ENCODE measurements at regions not wholly inside any gene's neighbourhood (a gene's known extent, or its start where the extent isn't known, plus 50 kb on each side); places are given as distances from the start of the nearest gene placed in this dataset.

DNA sequence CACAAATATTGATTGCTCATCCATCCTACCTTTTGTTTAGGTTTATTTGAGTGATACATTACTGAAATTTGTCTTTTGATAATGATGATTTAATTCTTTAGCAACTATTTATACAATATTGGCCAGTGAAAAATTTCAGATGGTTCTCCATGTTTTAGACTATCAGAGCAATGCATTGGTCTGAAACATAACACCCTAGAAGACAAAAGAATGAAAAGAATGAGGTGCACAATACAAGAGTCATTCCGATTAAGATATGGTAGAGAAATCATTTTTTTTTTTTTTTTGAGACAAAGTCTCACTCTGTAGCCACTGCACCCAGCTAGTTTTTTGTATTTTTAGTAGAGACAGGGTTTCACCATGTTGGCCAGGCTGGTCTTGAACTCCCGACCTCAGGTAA lies 197.4 kb upstream of the FAM98A start:
- H3K27ac ChIP-seq = no peak overlapping the region
- H2AFZ ChIP-seq = no peak overlapping the region
- H3K4me3 ChIP-seq = no peak overlapping the region
- peaks cover 10% of the 10 kb centered on the region; the same call in 1 of the 2 replicates for H3K27me3 ChIP-seq (ENCODE audit: insufficient read depth, low read depth)
- no peaks in the 10 kb centered on the region for H3K4me1 ChIP-seq (replicated peaks; ENCODE audit: insufficient read depth)
- no peak for DNase-seq
- no peak overlapping the region for H3K4me2 ChIP-seq
- POLR2A ChIA-PET (ENCODE audit: unreplicated experiment) = no interaction called here
- no peaks in the 10 kb centered on the region for H3K9me2 ChIP-seq (ENCODE audit: insufficient read depth)
- TF ChIP-seq EZH2 (IDR thresholded peaks at IDR 0.05; ENCODE audit: low read depth) = no peak
- TF ChIP-seq, protein P1, sequence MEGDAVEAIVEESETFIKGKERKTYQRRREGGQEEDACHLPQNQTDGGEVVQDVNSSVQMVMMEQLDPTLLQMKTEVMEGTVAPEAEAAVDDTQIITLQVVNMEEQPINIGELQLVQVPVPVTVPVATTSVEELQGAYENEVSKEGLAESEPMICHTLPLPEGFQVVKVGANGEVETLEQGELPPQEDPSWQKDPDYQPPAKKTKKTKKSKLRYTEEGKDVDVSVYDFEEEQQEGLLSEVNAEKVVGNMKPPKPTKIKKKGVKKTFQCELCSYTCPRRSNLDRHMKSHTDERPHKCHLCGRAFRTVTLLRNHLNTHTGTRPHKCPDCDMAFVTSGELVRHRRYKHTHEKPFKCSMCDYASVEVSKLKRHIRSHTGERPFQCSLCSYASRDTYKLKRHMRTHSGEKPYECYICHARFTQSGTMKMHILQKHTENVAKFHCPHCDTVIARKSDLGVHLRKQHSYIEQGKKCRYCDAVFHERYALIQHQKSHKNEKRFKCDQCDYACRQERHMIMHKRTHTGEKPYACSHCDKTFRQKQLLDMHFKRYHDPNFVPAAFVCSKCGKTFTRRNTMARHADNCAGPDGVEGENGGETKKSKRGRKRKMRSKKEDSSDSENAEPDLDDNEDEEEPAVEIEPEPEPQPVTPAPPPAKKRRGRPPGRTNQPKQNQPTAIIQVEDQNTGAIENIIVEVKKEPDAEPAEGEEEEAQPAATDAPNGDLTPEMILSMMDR (conservative IDR thresholded peaks at IDR 0.05) = no peak
- no peaks in the 10 kb centered on the region for H3K36me3 ChIP-seq (ENCODE audit: low read depth)
- no peaks in the 10 kb centered on the region for H3K9me3 ChIP-seq (ENCODE audit: insufficient read depth, low read depth)
- H3K79me2 ChIP-seq (ENCODE audit: low read depth) = no peaks in the 10 kb centered on the region
- no peaks in the 10 kb centered on the region for H4K20me1 ChIP-seq (ENCODE audit: insufficient read depth)
- intact Hi-C loops (cut with micrococcal nuclease; ENCODE audit: unreplicated experiment) = no loop called here
- no peaks in the 10 kb centered on the region for H3F3A ChIP-seq (ENCODE audit: insufficient read depth, low read depth)
- CTCF ChIA-PET = no interaction called here
- BruUV-seq (replicated peaks) = no TSS peak

DNA sequence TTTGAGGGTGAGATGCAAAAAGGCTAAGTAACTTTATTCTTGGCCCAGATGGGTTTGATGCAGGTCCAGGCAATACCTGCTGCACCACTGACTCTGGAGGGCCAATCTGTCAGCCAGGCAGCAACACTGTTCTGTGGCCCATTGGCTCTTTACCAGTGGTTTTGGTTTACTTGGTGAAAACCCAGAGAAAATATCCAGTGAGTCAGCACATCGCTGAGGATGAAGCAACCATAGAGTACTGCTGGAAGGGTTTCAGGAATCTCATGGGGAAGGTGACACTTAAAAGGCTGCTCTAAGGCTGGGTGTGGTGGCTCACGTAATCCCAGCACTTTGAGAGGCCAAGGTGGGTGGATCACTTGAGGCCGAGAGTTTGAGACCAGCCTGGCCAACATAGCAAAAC lies 192.5 kb upstream of the FAM98A start:
- H2AFZ ChIP-seq = no peak overlapping the region
- H3K4me3 ChIP-seq = no peak overlapping the region
- peak in 1 of 2 experiments; percentile 53 for DNase-seq
- BruUV-seq (replicated peaks) = no TSS peak
- H3K9me2 ChIP-seq (ENCODE audit: insufficient read depth) = no peaks in the 10 kb centered on the region
- no peaks in the 10 kb centered on the region for H3F3A ChIP-seq (ENCODE audit: insufficient read depth, low read depth)
- no peaks in the 10 kb centered on the region for H4K20me1 ChIP-seq (ENCODE audit: insufficient read depth)
- H3K9me3 ChIP-seq (ENCODE audit: insufficient read depth, low read depth) = no peaks in the 10 kb centered on the region
- peaks cover 10% of the 10 kb centered on the region; the same call in 1 of the 2 replicates for H3K27me3 ChIP-seq (ENCODE audit: insufficient read depth, low read depth)
- no peaks in the 10 kb centered on the region for H3K79me2 ChIP-seq (ENCODE audit: low read depth)
- CTCF ChIA-PET = no interaction called here
- H3K4me2 ChIP-seq = no peak overlapping the region
- no peak overlapping the region for H3K27ac ChIP-seq
- POLR2A ChIA-PET (ENCODE audit: unreplicated experiment) = no interaction called here
- no peaks in the 10 kb centered on the region for H3K4me1 ChIP-seq (replicated peaks; ENCODE audit: insufficient read depth)
- intact Hi-C loops (cut with micrococcal nuclease; ENCODE audit: unreplicated experiment) = no loop called here
- H3K36me3 ChIP-seq (ENCODE audit: low read depth) = no peaks in the 10 kb centered on the region
- no peak for TF ChIP-seq EZH2 (IDR thresholded peaks at IDR 0.05; ENCODE audit: low read depth)

DNA sequence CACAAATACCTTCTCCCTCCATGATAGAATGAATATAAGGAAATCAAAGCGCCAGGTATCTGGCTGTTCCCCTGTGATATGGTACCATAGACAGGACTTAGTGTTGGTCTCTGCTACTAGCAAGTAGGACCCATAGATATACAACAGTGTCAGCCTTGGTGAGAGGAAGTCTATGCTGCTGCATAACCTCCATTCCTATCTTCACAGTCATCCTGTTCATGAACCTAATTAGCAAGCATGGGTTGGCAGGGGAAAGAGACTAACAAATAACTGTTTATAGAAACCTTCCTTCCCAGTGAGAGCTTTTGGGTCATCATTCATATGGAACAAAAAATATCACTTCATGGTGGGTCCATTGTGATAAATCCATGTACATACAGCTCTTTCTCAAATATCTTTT lies 188.9 kb upstream of the FAM98A start:
- Histone ChIP-seq H3K9me3 (ENCODE audit: insufficient read depth, low read depth) (no peaks in the 10 kb centered on the region), H3F3A (ENCODE audit: insufficient read depth, low read depth) (no peaks in the 10 kb centered on the region), H4K20me1 (ENCODE audit: insufficient read depth) (no peaks in the 10 kb centered on the region), H3K36me3 (ENCODE audit: low read depth) (no peaks in the 10 kb centered on the region), H3K4me3 (no peak overlapping the region), H3K4me1 (replicated peaks; ENCODE audit: insufficient read depth) (no peaks in the 10 kb centered on the region), H3K4me2 (no peak overlapping the region), H3K79me2 (ENCODE audit: low read depth) (no peaks in the 10 kb centered on the region), H3K27ac (no peak overlapping the region), H3K27me3 (ENCODE audit: insufficient read depth, low read depth) (peaks cover 3% of the 10 kb centered on the region; the same call in 1 of the 2 replicates), H2AFZ (no peak overlapping the region), H3K9me2 (ENCODE audit: insufficient read depth) (no peaks in the 10 kb centered on the region)
- ChIA-PET POLR2A (ENCODE audit: unreplicated experiment) (no interaction called here), CTCF (no interaction called here)
- no peak for DNase-seq
- TF ChIP-seq, protein P1 (conservative IDR thresholded peaks at IDR 0.05) = no peak
- TF ChIP-seq EZH2 (IDR thresholded peaks at IDR 0.05; ENCODE audit: low read depth) = no peak
- intact Hi-C loops (cut with micrococcal nuclease; ENCODE audit: unreplicated experiment) = no loop called here
- no TSS peak for BruUV-seq (replicated peaks)

DNA sequence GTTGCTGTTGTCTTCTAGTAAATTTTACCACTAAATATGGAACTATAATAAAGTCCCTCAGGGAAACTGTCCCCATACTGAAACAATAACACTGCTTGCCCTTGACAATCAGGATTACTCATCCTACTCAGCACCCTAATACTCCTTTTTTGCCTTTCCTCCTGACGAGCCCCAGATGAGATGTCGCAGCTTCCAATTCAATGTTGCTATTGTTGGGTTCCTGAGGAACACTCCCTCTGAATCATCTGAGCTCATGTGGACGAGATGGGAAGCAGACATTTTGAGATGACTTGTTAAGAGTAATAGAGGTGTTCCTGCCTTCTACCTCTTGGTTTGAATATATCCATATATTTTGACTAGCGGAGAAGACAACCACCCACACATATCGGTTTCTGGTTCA lies 187.8 kb upstream of the FAM98A start:
- Histone ChIP-seq H3K4me1 (replicated peaks; ENCODE audit: insufficient read depth) (no peaks in the 10 kb centered on the region), H3K27me3 (ENCODE audit: insufficient read depth, low read depth) (peaks cover 3% of the 10 kb centered on the region; the same call in 1 of the 2 replicates), H3K79me2 (ENCODE audit: low read depth) (no peaks in the 10 kb centered on the region), H3K9me2 (ENCODE audit: insufficient read depth) (no peaks in the 10 kb centered on the region), H3K36me3 (ENCODE audit: low read depth) (no peaks in the 10 kb centered on the region), H3K27ac (no peak overlapping the region), H4K20me1 (ENCODE audit: insufficient read depth) (no peaks in the 10 kb centered on the region), H3K4me2 (no peak overlapping the region), H3F3A (ENCODE audit: insufficient read depth, low read depth) (no peaks in the 10 kb centered on the region), H3K4me3 (no peak overlapping the region), H2AFZ (no peak overlapping the region), H3K9me3 (ENCODE audit: insufficient read depth, low read depth) (no peaks in the 10 kb centered on the region)
- TF ChIP-seq, protein P1 (conservative IDR thresholded peaks at IDR 0.05) = no peak
- TF ChIP-seq EZH2 (IDR thresholded peaks at IDR 0.05; ENCODE audit: low read depth) = no peak
- BruUV-seq (replicated peaks) = no TSS peak
- intact Hi-C loops (cut with micrococcal nuclease; ENCODE audit: unreplicated experiment) = no loop called here
- ChIA-PET POLR2A (ENCODE audit: unreplicated experiment) (no interaction called here), CTCF (no interaction called here)
- DNase-seq = no peak

Data from PC-9 (cell line).